Aorta (tissue), 5 donors: ENCODE measurements at regions not wholly inside any gene's neighbourhood (a gene's known extent, or its start where the extent isn't known, plus 50 kb on each side); places are given as distances from the start of the nearest gene placed in this dataset.

Experiments used
- ATAC-seq: fragments of 200-7000 bp; cut with Tn5 transposase; one replicate; pipeline ENCODE4 v1.9.1; 2022; ENCODE audit warnings: moderate library complexity; ENCODE audit not compliant: low FRiP score
- DNase-seq, 2 donors: peaks; one replicate each; pipeline ENCODE4 v3.0.0-alpha.2; 2020
- H3K27ac ChIP-seq, 2 donors: one replicate each; pipeline ENCODE4 v1.5.1; 2013; ENCODE audit warnings: low read length in 2 of 2, mild to moderate bottlenecking in 2 of 2, moderate library complexity in 2 of 2, control low read depth in 1 of 2, inconsistent platforms in 1 of 2, low read depth in 1 of 2
- H3K27me3 ChIP-seq, 2 donors: one replicate each; pipeline ENCODE4 v1.6.1; 2013; ENCODE audit warnings: control low read depth in 1 of 2, low read length in 1 of 2, mild to moderate bottlenecking in 1 of 2, moderate library complexity in 1 of 2; ENCODE audit not compliant: insufficient read depth in 2 of 2, control insufficient read depth in 1 of 2
- H3K36me3 ChIP-seq, 2 donors: one replicate each; pipeline ENCODE4 v1.6.1; 2013; ENCODE audit warnings: control low read depth in 1 of 2, low read length in 1 of 2, mild to moderate bottlenecking in 1 of 2; ENCODE audit not compliant: insufficient read depth in 2 of 2, control insufficient read depth in 1 of 2
- H3K4me1 ChIP-seq, 2 donors: one replicate each; pipeline ENCODE4 v1.6.1; 2013; ENCODE audit warnings: low read length in 2 of 2, control low read depth in 1 of 2, mild to moderate bottlenecking in 1 of 2, moderate library complexity in 1 of 2; ENCODE audit not compliant: insufficient read depth in 2 of 2, control insufficient read depth in 1 of 2
- H3K4me3 ChIP-seq, 2 donors: one replicate each; pipeline ENCODE4 v1.5.1; 2013; ENCODE audit warnings: low read length in 2 of 2, control low read depth in 1 of 2, mild to moderate bottlenecking in 1 of 2
- H3K9me3 ChIP-seq: one replicate; pipeline ENCODE4 v1.6.1; 2013; ENCODE audit warnings: mild to moderate bottlenecking, low read length; ENCODE audit not compliant: control insufficient read depth
- WGBS, 2 donors: extraction: QIAGEN DNeasy Blood & Tissue Kit; methylation state at CpG; one replicate each; pipeline ENCODE4 v1.1.7; 2013; 5-methylcytosine and 5-hydroxymethylcytosine counted together
- intact Hi-C, 2 donors: fragments of 100-400 bp; cut with DNase I; formaldehyde crosslinking; loops; one replicate each; pipeline versions ENCODE4 v1.14.2 to v1.15.0; 2022
- donor health status: healthy with polysubstance abuse.
- donor health status: Bipolar disorder and iron deficiency.
- donor health status: DM: no; HTN: no; CAD: no.
- donor health status: DM: no; HTN: no; CAD: no.
- donor health status: DM: yes; HTN: yes; CAD: no.

- ATAC-seq (no peak), DNase-seq (no peak)
- Histone ChIP-seq H3K4me1 (peaks cover 0 to 4% of the 10 kb centered on the region in 2 donors), H3K27me3 (no peaks in the 10 kb centered on the region), H3K36me3 (no peaks in the 10 kb centered on the region), H3K9me3 (no peaks in the 10 kb centered on the region), H3K4me3 (no peak overlapping the region), H3K27ac (no peak overlapping the region)
- WGBS, 2 donors = 77% methylated on average over 6 of the region's 6 CpGs
- intact Hi-C loops = no loop called here
These were observed 72.1 kb upstream of the MAGI1 start for GRCh38 chr3:66110840-66111239.

- Histone ChIP-seq H3K36me3 (no peaks in the 10 kb centered on the region), H3K27me3 (no peaks in the 10 kb centered on the region), H3K4me3 (no peak overlapping the region), H3K9me3 (no peaks in the 10 kb centered on the region), H3K4me1 (no peaks in the 10 kb centered on the region), H3K27ac (no peak overlapping the region)
- DNase-seq (peak in 1 of 2 donors; percentile 62), ATAC-seq (no peak)
- 27% methylated on average over 4 of the region's 4 CpGs for WGBS, 2 donors
- intact Hi-C loops = no loop called here
These were observed 69.1 kb upstream of the MAGI1 start for GRCh38 chr3:66107855-66108254.

DNA sequence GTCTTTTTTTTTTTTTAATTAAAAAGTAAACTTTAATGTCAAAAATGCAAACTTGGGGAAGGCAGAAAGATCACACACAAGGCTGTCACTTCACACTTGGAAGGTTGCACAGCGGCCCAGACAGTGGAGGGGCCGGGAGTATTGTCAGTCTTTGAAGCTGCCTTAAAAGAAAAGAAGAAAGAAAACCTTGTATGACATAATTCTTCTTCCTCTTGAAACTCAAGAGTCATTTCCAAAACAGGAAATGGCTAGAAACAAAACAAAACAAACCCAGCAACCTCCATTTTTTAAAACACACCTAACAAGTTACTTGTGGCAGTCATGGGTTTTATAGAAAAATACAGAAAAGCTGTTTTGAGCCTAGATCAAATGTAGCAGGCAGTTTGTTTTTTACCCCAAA lies 68.1 kb upstream of the MAGI1 start:
- H3K4me1 ChIP-seq = no peaks in the 10 kb centered on the region
- no peaks in the 10 kb centered on the region for H3K9me3 ChIP-seq
- 90 to 94% methylated on average over 2 of the region's 2 CpGs for WGBS, 2 donors
- H3K27ac ChIP-seq = no peak overlapping the region
- H3K4me3 ChIP-seq = no peak overlapping the region
- no peaks in the 10 kb centered on the region for H3K36me3 ChIP-seq
- H3K27me3 ChIP-seq = no peaks in the 10 kb centered on the region
- DNase-seq (no peak), ATAC-seq (no peak)
- intact Hi-C loops = no loop called here

DNA sequence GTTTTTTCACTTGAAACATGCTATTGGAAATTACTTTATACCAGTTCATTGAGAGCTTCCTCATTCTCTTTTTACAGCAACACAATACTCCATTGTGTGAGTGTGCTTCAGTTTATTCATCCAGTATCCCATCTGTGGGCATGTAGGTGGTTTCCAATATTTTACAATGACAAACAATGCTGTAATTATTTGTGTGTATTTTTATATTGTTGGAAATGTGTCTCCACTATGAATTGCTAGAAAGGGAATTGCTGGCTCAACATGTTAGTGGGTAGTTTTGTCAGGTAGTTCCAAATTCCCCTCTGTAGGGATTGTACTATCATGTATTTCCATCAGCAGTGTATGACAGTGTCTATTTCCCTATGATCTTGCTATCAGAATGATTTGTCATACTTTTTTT lies 65.8 kb upstream of the MAGI1 start:
- H3K27ac ChIP-seq = no peak overlapping the region
- no peaks in the 10 kb centered on the region for H3K27me3 ChIP-seq
- H3K9me3 ChIP-seq = no peaks in the 10 kb centered on the region
- DNase-seq = no peak
- H3K36me3 ChIP-seq = no peaks in the 10 kb centered on the region
- no peak overlapping the region for H3K4me3 ChIP-seq
- ATAC-seq = no peak
- intact Hi-C loops = no loop called here
- H3K4me1 ChIP-seq = no peaks in the 10 kb centered on the region

- DNase-seq (no peak), ATAC-seq (no peak)
- H3K27me3 ChIP-seq = no peaks in the 10 kb centered on the region
- H3K27ac ChIP-seq = no peak overlapping the region
- H3K36me3 ChIP-seq = no peaks in the 10 kb centered on the region
- intact Hi-C loops = no loop called here
- H3K4me3 ChIP-seq = no peak overlapping the region
- H3K4me1 ChIP-seq = no peaks in the 10 kb centered on the region
- 96% methylated on average over 3 of the region's 3 CpGs for WGBS, 2 donors
- no peaks in the 10 kb centered on the region for H3K9me3 ChIP-seq
These were observed 65.0 kb upstream of the MAGI1 start for GRCh38 chr3:66103729-66104128.

DNA sequence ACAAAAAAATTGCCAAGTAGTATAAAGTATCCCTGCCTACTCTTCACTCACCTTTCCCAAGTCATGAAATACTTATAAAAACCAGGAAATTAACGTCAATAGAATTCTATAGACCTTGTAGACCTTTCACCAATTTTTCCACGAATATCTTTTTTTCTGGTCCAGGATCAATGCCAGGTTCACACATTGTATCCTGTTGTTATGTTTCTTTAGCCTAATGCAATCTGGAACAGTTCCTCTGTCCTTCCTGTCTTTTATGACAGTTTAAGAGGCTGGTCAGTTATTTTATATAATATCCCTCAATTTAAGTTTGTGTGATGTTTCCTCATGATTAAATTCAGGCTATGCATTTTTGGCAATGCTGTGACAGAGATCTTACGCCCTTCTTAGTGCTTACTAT lies 63.2 kb upstream of the MAGI1 start:
- Histone ChIP-seq H3K4me1 (peaks cover 0 to 2% of the 10 kb centered on the region in 2 donors), H3K36me3 (no peaks in the 10 kb centered on the region), H3K27me3 (no peaks in the 10 kb centered on the region), H3K27ac (no peak overlapping the region), H3K4me3 (no peak overlapping the region), H3K9me3 (no peaks in the 10 kb centered on the region)
- intact Hi-C loops = no loop called here
- ATAC-seq = no peak
- WGBS, 2 donors = 84 to 88% methylated on average over 3 of the region's 3 CpGs
- DNase-seq = no peak

DNA sequence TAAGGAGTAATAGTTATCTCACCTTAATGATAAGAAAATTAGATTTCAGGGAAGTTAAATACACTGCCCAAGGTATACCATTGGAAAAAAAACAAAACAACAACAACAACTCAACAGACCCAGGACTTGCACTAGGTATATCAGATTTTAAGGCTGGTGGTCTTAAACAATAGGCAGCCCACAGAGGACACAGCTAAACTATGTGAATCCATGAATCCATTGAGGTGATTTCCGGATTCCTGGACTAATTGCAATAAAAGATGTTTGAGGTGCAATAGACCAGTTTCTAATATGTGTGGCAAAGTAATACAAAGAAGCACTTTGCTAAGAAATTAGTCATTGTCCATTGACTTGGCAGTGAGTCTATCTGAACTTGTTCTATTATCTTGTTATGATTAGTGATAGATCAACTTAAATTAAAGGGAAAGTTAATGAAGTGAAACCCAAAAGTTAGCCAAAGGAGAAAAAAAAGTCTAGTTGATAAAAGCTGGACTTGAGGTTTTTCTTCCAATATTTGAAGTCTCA lies 60.9 kb upstream of the MAGI1 start:
- Histone ChIP-seq H3K27me3 (no peaks in the 10 kb centered on the region), H3K27ac (no peak overlapping the region), H3K36me3 (no peaks in the 10 kb centered on the region), H3K4me3 (no peak overlapping the region), H3K9me3 (no peaks in the 10 kb centered on the region), H3K4me1 (peaks cover 0 to 2% of the 10 kb centered on the region in 2 donors)
- DNase-seq = no peak
- intact Hi-C loops = no loop called here
- no peak for ATAC-seq
- 91 to 98% methylated on average over 1 of the region's 1 CpG for WGBS, 2 donors

DNA sequence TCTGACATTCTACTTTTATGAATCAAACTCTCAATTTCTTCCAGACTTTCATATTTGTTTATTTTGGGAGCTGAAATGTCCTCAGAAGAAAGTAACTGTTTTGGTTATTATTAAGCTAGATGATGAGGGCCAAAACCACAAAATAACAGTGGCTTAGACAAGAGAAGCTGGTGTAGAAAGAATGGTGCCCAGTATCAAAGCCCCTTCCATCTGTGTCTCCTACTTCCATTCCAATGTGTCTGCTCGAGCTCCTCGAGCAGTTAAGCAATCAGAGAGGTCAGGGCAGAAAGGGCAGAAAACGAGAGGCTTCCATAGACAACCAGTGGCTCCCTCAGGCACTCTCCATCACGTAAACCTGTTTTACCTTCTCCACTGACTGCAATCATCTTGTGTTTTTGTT lies 59.7 kb upstream of the MAGI1 start:
- no peaks in the 10 kb centered on the region for H3K27me3 ChIP-seq
- no peaks in the 10 kb centered on the region for H3K9me3 ChIP-seq
- ATAC-seq (no peak), DNase-seq (no peak)
- no peak overlapping the region for H3K4me3 ChIP-seq
- no peaks in the 10 kb centered on the region for H3K36me3 ChIP-seq
- intact Hi-C loops = no loop called here
- H3K27ac ChIP-seq = no peak overlapping the region
- WGBS, 2 donors = 60 to 64% methylated on average over 4 of the region's 4 CpGs
- H3K4me1 ChIP-seq = peaks cover 0 to 2% of the 10 kb centered on the region in 2 donors

DNA sequence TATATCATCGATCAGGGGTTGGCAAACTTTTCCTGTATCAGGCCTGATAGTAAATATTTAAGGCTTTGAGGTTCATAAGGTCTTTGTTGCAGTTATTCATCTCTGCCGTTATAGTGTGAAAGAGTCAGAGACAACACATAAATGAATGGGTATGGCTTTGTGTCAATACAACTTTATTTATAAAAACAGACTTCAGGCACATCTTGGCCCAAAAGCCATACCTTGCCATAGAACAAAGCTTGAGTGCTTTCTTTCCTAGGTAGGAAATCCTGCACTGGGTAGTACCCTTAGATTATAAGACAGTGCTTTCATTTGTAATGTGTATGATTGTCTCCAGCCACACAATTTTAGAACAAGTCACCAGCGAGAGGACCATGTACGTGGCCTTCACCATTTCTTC lies 58.9 kb upstream of the MAGI1 start:
- intact Hi-C loops = no loop called here
- no peak overlapping the region for H3K4me3 ChIP-seq
- H3K27ac ChIP-seq = no peak overlapping the region
- no peaks in the 10 kb centered on the region for H3K9me3 ChIP-seq
- H3K27me3 ChIP-seq = no peaks in the 10 kb centered on the region
- no peaks in the 10 kb centered on the region for H3K36me3 ChIP-seq
- peaks cover 0 to 2% of the 10 kb centered on the region in 2 donors for H3K4me1 ChIP-seq
- ATAC-seq (no peak), DNase-seq (no peak)
- 95 to 96% methylated on average over 4 of the region's 4 CpGs for WGBS, 2 donors
